BLaER1 (cell line): ENCODE measurements at regions not wholly inside any gene's neighbourhood (a gene's known extent, or its start where the extent isn't known, plus 50 kb on each side); places are given as distances from the start of the nearest gene placed in this dataset.
A peak's percentile ranks its signal among the peaks of the same experiment; 100 is the strongest.
"Not testable (repeated sequence)": the region's sequence is repeated elsewhere in the genome, so short reads cannot be mapped to it uniquely, and the experiment has no call there.

Experiments
- H3K27ac ChIP-seq: shearing (Covaris generic); formaldehyde crosslinking; 2 replicates; pipeline ENCODE4 v1.8.1; 2022
- H3K27me3 ChIP-seq: shearing (Covaris generic); formaldehyde crosslinking; 2 replicates; pipeline ENCODE4 v1.8.1; 2022
- H3K36me3 ChIP-seq: shearing (Covaris generic); formaldehyde crosslinking; 2 replicates; pipeline ENCODE4 v1.8.1; 2022
- H3K4me1 ChIP-seq: shearing (Covaris generic); formaldehyde crosslinking; 2 replicates; pipeline ENCODE4 v1.8.1; 2022
- H3K4me2 ChIP-seq: shearing (Covaris generic); formaldehyde crosslinking; 2 replicates; pipeline ENCODE4 v1.8.1; 2022
- H3K4me3 ChIP-seq: shearing (Covaris generic); formaldehyde crosslinking; 2 replicates; pipeline ENCODE4 v1.8.1; 2022
- H3K9ac ChIP-seq: shearing (Covaris generic); formaldehyde crosslinking; 2 replicates; pipeline ENCODE4 v1.8.1; 2022
- H3K9me3 ChIP-seq: shearing (Covaris generic); formaldehyde crosslinking; 2 replicates; pipeline ENCODE4 v1.8.1; 2022
- H4K20me1 ChIP-seq: shearing (Covaris generic); formaldehyde crosslinking; 2 replicates; pipeline ENCODE4 v1.8.1; 2022
- Cebpa-rat ChIP-seq: shearing (Covaris generic); IDR thresholded peaks from 2 replicates; pipeline ENCODE4 v1.8.1; 2022

GRCh38 chr10:118970770-118971169 lies 58.7 kb upstream of the NANOS1 start:
- Histone ChIP-seq H3K4me3 (no peak overlapping the region), H3K4me2 (peak overlapping the region; percentile 57), H3K27me3 (no peaks in the 10 kb centered on the region), H4K20me1 (no peaks in the 10 kb centered on the region), H3K9me3 (peaks cover 13% of the 10 kb centered on the region), H3K36me3 (no peaks in the 10 kb centered on the region), H3K4me1 (peaks cover 43% of the 10 kb centered on the region), H3K9ac (no peak overlapping the region), H3K27ac (no peak overlapping the region; the same call in 1 of the 2 replicates)
- TF ChIP-seq Cebpa-rat = no peak

- Histone ChIP-seq H3K27me3 (no peaks in the 10 kb centered on the region), H3K36me3 (no peaks in the 10 kb centered on the region), H3K9ac (no peak overlapping the region), H3K4me3 (no peak overlapping the region), H3K9me3 (peaks cover 13% of the 10 kb centered on the region), H3K27ac (no peak overlapping the region), H3K4me2 (peak overlapping the region; percentile 57), H3K4me1 (peaks cover 43% of the 10 kb centered on the region), H4K20me1 (no peaks in the 10 kb centered on the region)
- no peak for TF ChIP-seq Cebpa-rat
These were observed 58.3 kb upstream of the NANOS1 start for GRCh38 chr10:118971187-118971586.

GRCh38 chr10:118971876-118972275 lies 57.6 kb upstream of the NANOS1 start:
- Histone ChIP-seq H3K4me2 (peak overlapping the region; percentile 8; the same call in 1 of the 2 replicates), H3K27me3 (no peaks in the 10 kb centered on the region)

GRCh38 chr10:118973744-118974143 lies 55.8 kb upstream of the NANOS1 start:
- Histone ChIP-seq H3K4me1 (peaks cover 34% of the 10 kb centered on the region), H3K9me3 (peaks cover 13% of the 10 kb centered on the region), H3K9ac (no peak overlapping the region), H3K27me3 (no peaks in the 10 kb centered on the region), H3K4me3 (no peak overlapping the region), H4K20me1 (no peaks in the 10 kb centered on the region), H3K27ac (no peak overlapping the region), H3K4me2 (no peak overlapping the region), H3K36me3 (no peaks in the 10 kb centered on the region)
- no peak for TF ChIP-seq Cebpa-rat

More at GRCh38 chr10:118971876-118972275, 57.6 kb upstream of the NANOS1 start:
- Histone ChIP-seq H3K4me3 (no peak overlapping the region), H3K9ac (no peak overlapping the region), H3K36me3 (no peaks in the 10 kb centered on the region), H4K20me1 (no peaks in the 10 kb centered on the region), H3K27ac (no peak overlapping the region), H3K4me1 (peaks cover 43% of the 10 kb centered on the region), H3K9me3 (peaks cover 13% of the 10 kb centered on the region)
- TF ChIP-seq Cebpa-rat = no peak

- H3K27me3 ChIP-seq = no peaks in the 10 kb centered on the region
- no peaks in the 10 kb centered on the region for H4K20me1 ChIP-seq
- peaks cover 29% of the 10 kb centered on the region for H3K4me1 ChIP-seq
- no peak overlapping the region for H3K27ac ChIP-seq
- no peak for TF ChIP-seq Cebpa-rat
- no peak overlapping the region for H3K9ac ChIP-seq
- no peaks in the 10 kb centered on the region for H3K36me3 ChIP-seq
- no peak overlapping the region for H3K4me3 ChIP-seq
- H3K9me3 ChIP-seq = peaks cover 13% of the 10 kb centered on the region
- no peak overlapping the region for H3K4me2 ChIP-seq
These were observed 54.6 kb upstream of the NANOS1 start for GRCh38 chr10:118974951-118975350.

- H3K27ac ChIP-seq, H3K4me3 ChIP-seq, H3K4me2 ChIP-seq, H3K27me3 ChIP-seq, H3K9ac ChIP-seq, H3K36me3 ChIP-seq, H4K20me1 ChIP-seq: not testable (repeated sequence)
- Histone ChIP-seq H3K4me1 (peaks cover 29% of the 10 kb centered on the region), H3K9me3 (peaks cover 13% of the 10 kb centered on the region)
These were observed 53.3 kb upstream of the NANOS1 start for GRCh38 chr10:118976219-118976618.

- H3K36me3 ChIP-seq = no peaks in the 10 kb centered on the region
- no peak overlapping the region for H3K4me2 ChIP-seq
- TF ChIP-seq Cebpa-rat = no peak
- no peak overlapping the region for H3K9ac ChIP-seq
- H4K20me1 ChIP-seq = no peaks in the 10 kb centered on the region
- H3K4me1 ChIP-seq = peaks cover 29% of the 10 kb centered on the region
- H3K27ac ChIP-seq = no peak overlapping the region
- H3K9me3 ChIP-seq = peaks cover 13% of the 10 kb centered on the region
- H3K27me3 ChIP-seq = no peaks in the 10 kb centered on the region
- no peak overlapping the region for H3K4me3 ChIP-seq
These were observed 52.4 kb upstream of the NANOS1 start for GRCh38 chr10:118977022-118977599.

GRCh38 chr10:118977835-118978234 lies 51.7 kb upstream of the NANOS1 start:
- no peak overlapping the region for H3K9ac ChIP-seq
- no peaks in the 10 kb centered on the region for H3K27me3 ChIP-seq
- H4K20me1 ChIP-seq = no peaks in the 10 kb centered on the region
- no peak overlapping the region for H3K27ac ChIP-seq
- peaks cover 33% of the 10 kb centered on the region for H3K4me1 ChIP-seq
- H3K4me3 ChIP-seq = no peak overlapping the region
- peaks cover 13% of the 10 kb centered on the region for H3K9me3 ChIP-seq
- H3K4me2 ChIP-seq = no peak overlapping the region
- TF ChIP-seq Cebpa-rat = no peak
- no peaks in the 10 kb centered on the region for H3K36me3 ChIP-seq

- Histone ChIP-seq H3K9ac (no peak overlapping the region), H3K4me1 (peaks cover 39% of the 10 kb centered on the region), H3K4me3 (no peak overlapping the region), H3K27ac (no peak overlapping the region), H3K36me3 (no peaks in the 10 kb centered on the region), H4K20me1 (no peaks in the 10 kb centered on the region), H3K9me3 (peaks cover 9% of the 10 kb centered on the region), H3K4me2 (no peak overlapping the region), H3K27me3 (no peaks in the 10 kb centered on the region)
- no peak for TF ChIP-seq Cebpa-rat
These were observed 51.1 kb upstream of the NANOS1 start for GRCh38 chr10:118978316-118978997.

GRCh38 chr10:118978998-118979350 lies 50.5 kb upstream of the NANOS1 start:
- no peak overlapping the region for H3K27ac ChIP-seq

More at GRCh38 chr10:118978998-118979350, 50.5 kb upstream of the NANOS1 start:
- no peak overlapping the region for H3K9ac ChIP-seq
- peaks cover 42% of the 10 kb centered on the region for H3K4me1 ChIP-seq
- no peak overlapping the region for H3K4me2 ChIP-seq
- peaks cover 4% of the 10 kb centered on the region for H3K9me3 ChIP-seq
- H3K4me3 ChIP-seq = no peak overlapping the region
- H3K36me3 ChIP-seq = no peaks in the 10 kb centered on the region
- H4K20me1 ChIP-seq = no peaks in the 10 kb centered on the region
- no peak for TF ChIP-seq Cebpa-rat
- no peaks in the 10 kb centered on the region for H3K27me3 ChIP-seq
